Ectodermal cell (in vitro differentiated cells): ENCODE measurements at regions not wholly inside any gene's neighbourhood (a gene's known extent, or its start where the extent isn't known, plus 50 kb on each side); places are given as distances from the start of the nearest gene placed in this dataset.

Experiments
- H3K27ac ChIP-seq: 2 replicates; pipeline ENCODE4 v1.7.0; 2013; ENCODE audit warnings: mild to moderate bottlenecking, low read depth, low read length; ENCODE audit not compliant: insufficient read depth, poor library complexity, severe bottlenecking
- H3K27me3 ChIP-seq: 2 replicates; pipeline ENCODE4 v1.7.0; 2013; ENCODE audit warnings: mild to moderate bottlenecking, low read length; ENCODE audit not compliant: insufficient read depth, control insufficient read depth, poor library complexity, severe bottlenecking
- H3K36me3 ChIP-seq: one replicate; pipeline ENCODE4 v1.7.0; 2013; ENCODE audit warnings: low read length; ENCODE audit not compliant: control insufficient read depth, insufficient read depth
- H3K4me1 ChIP-seq: one replicate; pipeline ENCODE4 v1.7.0; 2013; ENCODE audit warnings: low read length; ENCODE audit not compliant: control insufficient read depth, insufficient read depth
- H3K4me3 ChIP-seq: 2 replicates; pipeline ENCODE4 v1.7.0; 2013; ENCODE audit warnings: low read depth, low read length, control low read depth; ENCODE audit not compliant: insufficient read depth
- H3K9me3 ChIP-seq: 2 replicates; pipeline ENCODE4 v1.7.0; 2013; ENCODE audit warnings: mild to moderate bottlenecking, low read length, moderate library complexity; ENCODE audit not compliant: control insufficient read depth
- WGBS, 2 experiments: methylation state at CpG; one replicate each; pipeline ENCODE4 v1.1.7; 2013; ENCODE audit warnings: missing lambda C conversion rate in 2 of 2; 5-methylcytosine and 5-hydroxymethylcytosine counted together

- Histone ChIP-seq H3K27ac (no peak overlapping the region), H3K36me3 (no peaks in the 10 kb centered on the region), H3K27me3 (peaks cover 4% of the 10 kb centered on the region), H3K4me1 (peaks cover 11% of the 10 kb centered on the region), H3K9me3 (no peaks in the 10 kb centered on the region), H3K4me3 (no peak overlapping the region)
- 96 to 97% methylated on average over 6 of the region's 6 CpGs for WGBS, 2 experiments
Observed at GRCh38 chr11:116563712-116564047, 209.1 kb downstream of the BUD13 start.

GRCh38 chr11:116563028-116563711 lies 209.6 kb downstream of the BUD13 start:
- no peaks in the 10 kb centered on the region for H3K36me3 ChIP-seq
- WGBS, 2 experiments, result 73 to 79% methylated on average over 10 of the region's 10 CpGs
- H3K27me3 ChIP-seq, result peaks cover 4% of the 10 kb centered on the region
- H3K4me1 ChIP-seq, result peaks cover 11% of the 10 kb centered on the region
- H3K27ac ChIP-seq, result no peak overlapping the region
- H3K4me3 ChIP-seq, result no peak overlapping the region
- no peaks in the 10 kb centered on the region for H3K9me3 ChIP-seq

DNA sequence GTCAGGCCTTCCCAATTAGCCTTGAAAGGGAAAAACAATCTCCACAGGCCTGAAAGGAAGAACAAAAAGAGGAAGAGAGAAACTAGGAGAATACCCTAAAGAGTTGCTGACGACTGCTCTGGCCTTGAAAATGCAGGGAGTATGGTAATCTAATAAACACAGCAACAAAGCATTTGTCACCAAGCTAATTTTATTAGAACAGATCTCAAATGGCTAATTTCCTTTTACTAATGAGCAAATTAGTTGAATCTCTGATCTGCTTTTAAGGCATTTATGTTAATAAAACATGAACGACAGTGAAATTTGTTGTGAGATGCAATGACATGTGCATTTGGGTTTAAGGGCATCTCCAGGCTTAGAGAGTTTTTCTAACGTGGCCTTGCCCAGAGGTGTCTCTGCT lies 212.2 kb downstream of the BUD13 start:
- Histone ChIP-seq H3K4me3 (no peak overlapping the region), H3K9me3 (no peaks in the 10 kb centered on the region), H3K36me3 (no peaks in the 10 kb centered on the region), H3K4me1 (peaks cover 5% of the 10 kb centered on the region), H3K27me3 (peaks cover 4% of the 10 kb centered on the region), H3K27ac (no peak overlapping the region)
- 57 to 60% methylated on average over 3 of the region's 3 CpGs for WGBS, 2 experiments

DNA sequence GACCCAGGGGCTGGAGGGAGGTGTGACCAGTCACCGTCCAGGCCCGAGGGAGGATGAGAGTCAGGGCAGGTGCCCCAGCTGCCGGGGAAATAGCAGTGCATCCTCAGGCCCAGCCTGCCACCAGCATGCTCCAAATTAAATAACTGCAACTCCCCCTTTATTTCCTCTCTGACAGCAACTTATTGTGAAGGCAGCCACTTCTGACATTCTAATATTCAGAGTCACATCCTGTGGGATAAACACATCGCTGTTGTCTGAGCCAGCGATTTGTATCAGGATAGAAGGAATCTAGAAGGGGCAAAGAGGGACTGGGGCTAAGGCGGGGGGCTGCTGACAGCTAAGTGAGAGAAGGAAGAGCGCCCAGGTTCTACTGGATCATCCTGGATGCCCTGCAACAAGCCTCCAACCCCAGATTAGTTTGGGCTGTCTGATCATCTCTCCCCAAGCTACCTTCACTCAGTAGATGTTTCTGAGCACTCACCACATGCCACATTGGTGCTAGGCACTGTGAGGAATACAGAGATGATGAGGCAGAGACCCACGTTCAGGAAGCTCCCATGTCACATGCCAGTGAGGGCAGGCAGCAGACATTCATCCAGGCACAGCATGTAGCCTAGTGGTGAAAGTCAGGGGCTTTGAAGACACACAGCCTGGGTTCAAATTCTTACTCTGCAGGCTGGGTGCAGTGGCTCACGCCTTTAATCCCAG lies 214.1 kb downstream of the BUD13 start:
- WGBS, 2 experiments, result 75 to 82% methylated on average over 9 of the region's 9 CpGs
- peaks cover 5% of the 10 kb centered on the region for H3K4me1 ChIP-seq
- no peak overlapping the region for H3K4me3 ChIP-seq
- peaks cover 4% of the 10 kb centered on the region for H3K27me3 ChIP-seq
- no peaks in the 10 kb centered on the region for H3K36me3 ChIP-seq
- no peak overlapping the region for H3K27ac ChIP-seq
- no peaks in the 10 kb centered on the region for H3K9me3 ChIP-seq

- 91 to 93% methylated on average over 3 of the region's 3 CpGs for WGBS, 2 experiments
- no peaks in the 10 kb centered on the region for H3K4me1 ChIP-seq
- H3K4me3 ChIP-seq, result no peak overlapping the region
- H3K27me3 ChIP-seq, result peaks cover 4% of the 10 kb centered on the region
- H3K27ac ChIP-seq, result no peak overlapping the region
- H3K36me3 ChIP-seq, result no peaks in the 10 kb centered on the region
- no peaks in the 10 kb centered on the region for H3K9me3 ChIP-seq
Observed at GRCh38 chr11:116557282-116557681, 215.5 kb downstream of the BUD13 start.

DNA sequence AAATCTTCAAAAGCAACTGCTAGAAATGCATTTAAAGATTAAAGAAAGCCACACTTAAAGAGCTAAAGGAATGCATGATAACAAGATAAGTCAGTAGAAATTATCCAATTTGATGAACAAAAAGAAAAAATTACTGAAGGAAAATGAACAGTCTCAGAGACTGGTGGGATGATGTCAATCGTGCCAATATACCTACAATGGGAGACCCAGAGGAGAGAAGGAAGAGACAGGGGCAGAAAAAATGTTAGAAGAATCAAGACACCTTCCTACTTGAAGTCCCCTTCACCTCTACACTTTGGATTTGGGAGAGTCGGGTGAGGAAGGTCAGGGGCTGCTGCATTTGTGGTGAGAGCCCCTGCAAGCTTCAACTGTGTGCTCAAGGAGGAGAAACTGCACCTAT lies 216.3 kb downstream of the BUD13 start:
- Histone ChIP-seq H3K27ac (no peak overlapping the region), H3K4me3 (no peak overlapping the region), H3K36me3 (no peaks in the 10 kb centered on the region), H3K4me1 (no peaks in the 10 kb centered on the region), H3K27me3 (peaks cover under 1% of the 10 kb centered on the region), H3K9me3 (no peaks in the 10 kb centered on the region)
- WGBS, 2 experiments, result 92 to 96% methylated on average over 2 of the region's 2 CpGs

GRCh38 chr11:116553482-116553881 lies 219.3 kb downstream of the BUD13 start:
- no peaks in the 10 kb centered on the region for H3K27me3 ChIP-seq
- H3K27ac ChIP-seq, result no peak overlapping the region
- no peaks in the 10 kb centered on the region for H3K4me1 ChIP-seq
- 84 to 86% methylated on average over 5 of the region's 5 CpGs for WGBS, 2 experiments
- no peak overlapping the region for H3K4me3 ChIP-seq
- H3K9me3 ChIP-seq, result no peaks in the 10 kb centered on the region
- H3K36me3 ChIP-seq, result no peaks in the 10 kb centered on the region

- 93 to 98% methylated on average over 4 of the region's 4 CpGs for WGBS, 2 experiments
- H3K27me3 ChIP-seq, result no peaks in the 10 kb centered on the region
- no peak overlapping the region for H3K4me3 ChIP-seq
- no peaks in the 10 kb centered on the region for H3K9me3 ChIP-seq
- no peaks in the 10 kb centered on the region for H3K36me3 ChIP-seq
- no peaks in the 10 kb centered on the region for H3K4me1 ChIP-seq
- H3K27ac ChIP-seq, result no peak overlapping the region
Observed at GRCh38 chr11:116551576-116551975, 221.2 kb downstream of the BUD13 start.

DNA sequence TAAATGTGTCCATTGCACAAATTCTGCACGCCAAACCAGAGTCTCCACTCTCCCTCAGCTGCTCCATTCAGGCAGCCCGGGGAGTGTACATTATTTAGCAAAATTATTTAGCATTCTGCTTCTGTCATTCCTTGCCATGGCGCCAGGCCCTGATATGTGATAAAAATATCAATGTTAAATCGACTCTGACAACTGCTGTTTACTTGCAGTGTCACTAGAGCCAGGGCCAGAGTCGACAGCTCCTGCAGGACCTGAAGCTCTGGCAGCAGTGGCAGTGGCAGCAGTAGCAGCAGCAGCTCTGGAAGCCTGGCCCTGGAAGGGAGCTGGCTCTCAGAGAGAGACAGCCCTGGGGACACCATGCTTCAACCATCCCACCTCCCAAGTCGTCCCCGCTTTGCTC lies 224.5 kb downstream of the BUD13 start:
- WGBS, 2 experiments, result 93% methylated on average over 7 of the region's 7 CpGs
- H3K27me3 ChIP-seq, result no peaks in the 10 kb centered on the region
- no peaks in the 10 kb centered on the region for H3K9me3 ChIP-seq
- H3K4me1 ChIP-seq, result no peaks in the 10 kb centered on the region
- no peak overlapping the region for H3K4me3 ChIP-seq
- H3K36me3 ChIP-seq, result no peaks in the 10 kb centered on the region
- no peak overlapping the region for H3K27ac ChIP-seq

GRCh38 chr11:116547571-116547970 lies 225.2 kb downstream of the BUD13 start:
- no peaks in the 10 kb centered on the region for H3K27me3 ChIP-seq
- WGBS, 2 experiments, result 51 to 56% methylated on average over 2 of the region's 2 CpGs
- no peaks in the 10 kb centered on the region for H3K9me3 ChIP-seq
- H3K4me3 ChIP-seq, result no peak overlapping the region
- no peak overlapping the region for H3K27ac ChIP-seq
- H3K4me1 ChIP-seq, result no peaks in the 10 kb centered on the region
- H3K36me3 ChIP-seq, result no peaks in the 10 kb centered on the region
